K562 (cell line): ENCODE measurements at regions not wholly inside any gene's neighbourhood (a gene's known extent, or its start where the extent isn't known, plus 50 kb on each side); places are given as distances from the start of the nearest gene placed in this dataset.

ENCODE experiments used
- ATAC-seq: fragments of 200-7000 bp; cut with Tn5 transposase; 3 replicates; pipeline ENCODE4 v1.9.1; 2020; ENCODE audit warnings: moderate library complexity
- BruUV-seq: library from RNA; stranded (reverse); fragments of 400-500 nt; replicated peaks from 2 replicates; lab custom pipeline; 2021; lab: Mats Ljungman, UMichigan
- CTCF ChIA-PET: fragments of 300-600 bp; formaldehyde crosslinking; extraction: SDS; loops from one replicate; lab custom pipeline; 2021; ENCODE audit warnings: low intra/inter-chr PET ratio; lab: Yijun Ruan, JAX
- POLR2A ChIA-PET: fragments of 300-600, 350-650 bp; sonication (Branson Sonifier 250); formaldehyde crosslinking; extraction: SDS; loops from one replicate; lab custom pipeline; 2021; ENCODE audit warnings: antibody characterized with exemption, inconsistent platforms; lab: Yijun Ruan, JAX
- DNase-seq, 4 experiments: peaks; one replicate each; pipeline versions ENCODE4 v3.0.0 to v3.0.0-alpha.2; 2011 to 2018; ENCODE audit warnings: low spot score in 3 of 4, mixed read lengths in 3 of 4; ENCODE audit errors: extremely low read depth in 1 of 4
- FAIRE-seq: peaks from 2 replicates; lab custom pipeline; 2011; peaks lifted over from hg19 to GRCh38; lab: Jason Lieb, UNC
- H2AFZ ChIP-seq: 2 replicates; pipeline ENCODE4 v1.6.0; 2011; ENCODE audit warnings: low read depth, low read length, control low read depth, inconsistent platforms
- H3K27ac ChIP-seq: fragments of 200-600 bp; 3 replicates; pipeline ENCODE4 v1.8.0; 2011; ENCODE audit warnings: low read depth, mild to moderate bottlenecking, control low read depth, inconsistent platforms, low read length, moderate library complexity, mixed read lengths; ENCODE audit errors: extremely low read depth
- H3K27me3 ChIP-seq, 2 experiments: fragments of 300-600 bp in 1 of 2; 2 replicates in 1 of 2; 3 replicates in 1 of 2; pipeline versions ENCODE4 v1.6.0 to v1.8.0; 2011; ENCODE audit warnings: inconsistent platforms in 2 of 2, low read length in 2 of 2, mild to moderate bottlenecking in 1 of 2, mixed read lengths in 1 of 2, moderate library complexity in 1 of 2; ENCODE audit not compliant: control insufficient read depth in 2 of 2, insufficient read depth in 2 of 2
- H3K36me3 ChIP-seq: fragments of 300-600 bp; 3 replicates; pipeline ENCODE4 v1.8.0; 2011; ENCODE audit warnings: mild to moderate bottlenecking, low read length, inconsistent platforms; ENCODE audit not compliant: control insufficient read depth, insufficient read depth
- H3K4me1 ChIP-seq, 2 experiments: fragments of 200-600 bp in 1 of 2; replicated peaks in 1 of 2; 2 replicates in 1 of 2; 3 replicates in 1 of 2; pipeline versions ENCODE4 v1.5.1 to v1.8.0; 2011; ENCODE audit warnings: inconsistent platforms in 2 of 2, low read length in 2 of 2, mild to moderate bottlenecking in 1 of 2, mixed read lengths in 1 of 2, moderate library complexity in 1 of 2; ENCODE audit not compliant: control insufficient read depth in 2 of 2, insufficient read depth in 2 of 2
- H3K4me2 ChIP-seq: 2 replicates; pipeline ENCODE4 v1.6.1; 2011; ENCODE audit warnings: low read length, control low read depth, inconsistent platforms, mixed read lengths; ENCODE audit not compliant: insufficient read depth
- H3K4me3 ChIP-seq: fragments of 200-600 bp; sonication (generic), shearing (Covaris generic); 2 replicates; pipeline ENCODE4 v1.5.1; 2016; ENCODE audit warnings: control low read depth, inconsistent platforms
- H3K79me2 ChIP-seq: fragments of 200-600 bp; 3 replicates; pipeline ENCODE4 v1.8.0; 2011; ENCODE audit warnings: low read length, inconsistent platforms; ENCODE audit not compliant: control insufficient read depth, insufficient read depth
- H3K9ac ChIP-seq, 2 experiments: 2 replicates each; pipeline versions ENCODE4 v1.6.0 to v1.6.1; 2011; ENCODE audit warnings: low read depth in 2 of 2, low read length in 2 of 2, control low read depth in 1 of 2, inconsistent platforms in 1 of 2, mild to moderate bottlenecking in 1 of 2, mixed read lengths in 1 of 2; ENCODE audit not compliant: insufficient read depth in 1 of 2
- H3K9me1 ChIP-seq: one replicate; pipeline ENCODE4 v1.6.0; 2011; ENCODE audit warnings: inconsistent platforms, mild to moderate bottlenecking, low read length, moderate library complexity; ENCODE audit not compliant: control insufficient read depth, insufficient read depth
- H3K9me3 ChIP-seq: replicated peaks from 2 replicates; pipeline ENCODE4 v1.5.1; 2011; ENCODE audit warnings: low read depth, low read length, inconsistent platforms; ENCODE audit not compliant: control insufficient read depth, insufficient read depth
- H4K20me1 ChIP-seq: replicated peaks from 2 replicates; pipeline ENCODE4 v1.6.1; 2011; ENCODE audit warnings: low read length, inconsistent platforms, mixed read lengths; ENCODE audit not compliant: control insufficient read depth, insufficient read depth
- BHLHE40 ChIP-seq: IDR thresholded peaks from 2 replicates; pipeline ENCODE4 v1.6.1; 2011; ENCODE audit warnings: low read length, improper control_type of control experiment
- PRPF4 ChIP-seq: fragments of 200-400 bp; formaldehyde crosslinking; IDR thresholded peaks from one replicate; pipeline ENCODE4 v1.6.1; 2017; ENCODE audit warnings: low read length, low read depth, mild to moderate bottlenecking; ENCODE audit not compliant: insufficient read depth, poor library complexity, severe bottlenecking
- SMARCE1 ChIP-seq: fragments of 450-650 bp; IDR thresholded peaks from 2 replicates; pipeline ENCODE4 v1.7.1; 2016; ENCODE audit warnings: mild to moderate bottlenecking
- WHSC1 ChIP-seq: IDR thresholded peaks from one replicate; pipeline ENCODE4 v1.6.1; 2012; ENCODE audit warnings: low read length, control low read depth, inconsistent platforms
- ZNF324 ChIP-seq: fragments of 250-450 bp; sonication (Bioruptor Pico); IDR thresholded peaks from 2 replicates; pipeline ENCODE4 v1.4.0; 2020; ENCODE audit warnings: mild to moderate bottlenecking
- ZNF561 ChIP-seq: fragments of 450-650 bp; formaldehyde crosslinking; conservative IDR thresholded peaks from 2 replicates; pipeline ENCODE4 v1.4.0; 2020; ENCODE audit warnings: mild to moderate bottlenecking, moderate library complexity
- WGBS: fragments of 100-300 bp; shearing (Covaris generic); methylation state at CpG from one replicate; pipeline ENCODE4 v1.1.6; 2016; ENCODE audit warnings: low coverage, mixed read lengths; ENCODE audit not compliant: insufficient coverage; ENCODE audit errors: missing lambda C conversion rate; 5-methylcytosine and 5-hydroxymethylcytosine counted together
- in situ Hi-C: fragments of 300-500 bp; cut with MboI; formaldehyde crosslinking; loops from 4 replicates; pipeline ENCODE4 v1.15.0; 2018; ENCODE audit warnings: inconsistent platforms, mixed read lengths
- intact Hi-C: fragments of 100-400 bp; cut with micrococcal nuclease; formaldehyde crosslinking; loops from 2 replicates; pipeline ENCODE4 v1.14.2; 2022
- TF ChIP-seq, protein P1 (sequence below): fragments of 450-650 bp; IDR thresholded peaks from 2 replicates; pipeline ENCODE4 v1.6.1; 2016; ENCODE audit warnings: mild to moderate bottlenecking
- TF ChIP-seq, protein P2 (sequence below): fragments of 250-450 bp; sonication (Bioruptor Pico); IDR thresholded peaks from 2 replicates; pipeline ENCODE4 v1.5.0; 2021
- TF ChIP-seq, protein P3 (sequence below), 2 experiments: fragments of 450-650 bp; IDR thresholded peaks; 2 replicates each; pipeline ENCODE4 v1.6.1; 2016; ENCODE audit warnings: mild to moderate bottlenecking in 2 of 2, borderline replicate concordance in 1 of 2, low read depth in 1 of 2, moderate library complexity in 1 of 2

DNA sequence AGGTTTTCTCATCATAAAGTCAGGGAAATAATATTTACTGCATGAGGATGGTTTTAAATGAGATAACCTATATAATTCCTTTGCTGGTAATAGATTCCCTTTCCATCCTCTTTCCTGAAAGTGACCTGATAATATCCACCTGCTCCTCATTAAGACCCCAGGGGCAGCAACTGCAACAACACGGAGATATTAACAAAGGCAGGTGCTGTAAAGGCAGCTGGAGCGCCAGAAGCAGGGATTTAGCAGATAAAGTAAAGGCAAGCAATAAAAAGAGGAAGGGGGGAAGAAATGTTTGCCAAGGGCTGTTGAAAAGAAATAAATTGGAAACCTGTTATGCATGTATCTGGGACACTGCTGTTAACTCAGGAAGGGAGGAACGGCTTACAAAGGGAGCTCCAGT lies 472.6 kb upstream of the KLHL29 start:
- Histone ChIP-seq H3K36me3 (no peaks in the 10 kb centered on the region), H3K4me1 (no peaks in the 10 kb centered on the region), H4K20me1 (no peaks in the 10 kb centered on the region), H3K27me3 (no peaks in the 10 kb centered on the region), H3K79me2 (no peaks in the 10 kb centered on the region), H3K9me1 (no peaks in the 10 kb centered on the region), H3K9me3 (no peaks in the 10 kb centered on the region), H3K9ac (no peak overlapping the region), H2AFZ (no peak overlapping the region), H3K27ac (no peak overlapping the region), H3K4me2 (no peak overlapping the region), H3K4me3 (no peak overlapping the region)
- no peak for DNase-seq
- ATAC-seq = no peak
- WGBS = 0% methylated on average over 2 of the region's 3 CpGs
- intact Hi-C loops (no loop called here), in situ Hi-C loops (no loop called here)
- no TSS peak for BruUV-seq
- CTCF ChIA-PET = no interaction called here
- POLR2A ChIA-PET = no interaction called here
- FAIRE-seq = no peak
- TF ChIP-seq PRPF4 (no peak), ZNF324 (CRISPR knock-in tag) (no peak), SMARCE1 (no peak), ZNF561 (CRISPR knock-in tag) (no peak), WHSC1 (no peak), BHLHE40 (no peak)
- TF ChIP-seq, protein P1, sequence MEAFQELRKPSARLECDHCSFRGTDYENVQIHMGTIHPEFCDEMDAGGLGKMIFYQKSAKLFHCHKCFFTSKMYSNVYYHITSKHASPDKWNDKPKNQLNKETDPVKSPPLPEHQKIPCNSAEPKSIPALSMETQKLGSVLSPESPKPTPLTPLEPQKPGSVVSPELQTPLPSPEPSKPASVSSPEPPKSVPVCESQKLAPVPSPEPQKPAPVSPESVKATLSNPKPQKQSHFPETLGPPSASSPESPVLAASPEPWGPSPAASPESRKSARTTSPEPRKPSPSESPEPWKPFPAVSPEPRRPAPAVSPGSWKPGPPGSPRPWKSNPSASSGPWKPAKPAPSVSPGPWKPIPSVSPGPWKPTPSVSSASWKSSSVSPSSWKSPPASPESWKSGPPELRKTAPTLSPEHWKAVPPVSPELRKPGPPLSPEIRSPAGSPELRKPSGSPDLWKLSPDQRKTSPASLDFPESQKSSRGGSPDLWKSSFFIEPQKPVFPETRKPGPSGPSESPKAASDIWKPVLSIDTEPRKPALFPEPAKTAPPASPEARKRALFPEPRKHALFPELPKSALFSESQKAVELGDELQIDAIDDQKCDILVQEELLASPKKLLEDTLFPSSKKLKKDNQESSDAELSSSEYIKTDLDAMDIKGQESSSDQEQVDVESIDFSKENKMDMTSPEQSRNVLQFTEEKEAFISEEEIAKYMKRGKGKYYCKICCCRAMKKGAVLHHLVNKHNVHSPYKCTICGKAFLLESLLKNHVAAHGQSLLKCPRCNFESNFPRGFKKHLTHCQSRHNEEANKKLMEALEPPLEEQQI = no peak
- TF ChIP-seq, protein P2, sequence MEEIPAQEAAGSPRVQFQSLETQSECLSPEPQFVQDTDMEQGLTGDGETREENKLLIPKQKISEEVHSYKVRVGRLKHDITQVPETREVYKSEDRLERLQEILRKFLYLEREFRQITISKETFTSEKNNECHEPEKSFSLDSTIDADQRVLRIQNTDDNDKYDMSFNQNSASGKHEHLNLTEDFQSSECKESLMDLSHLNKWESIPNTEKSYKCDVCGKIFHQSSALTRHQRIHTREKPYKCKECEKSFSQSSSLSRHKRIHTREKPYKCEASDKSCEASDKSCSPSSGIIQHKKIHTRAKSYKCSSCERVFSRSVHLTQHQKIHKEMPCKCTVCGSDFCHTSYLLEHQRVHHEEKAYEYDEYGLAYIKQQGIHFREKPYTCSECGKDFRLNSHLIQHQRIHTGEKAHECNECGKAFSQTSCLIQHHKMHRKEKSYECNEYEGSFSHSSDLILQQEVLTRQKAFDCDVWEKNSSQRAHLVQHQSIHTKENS = no peak
- TF ChIP-seq, protein P3, sequence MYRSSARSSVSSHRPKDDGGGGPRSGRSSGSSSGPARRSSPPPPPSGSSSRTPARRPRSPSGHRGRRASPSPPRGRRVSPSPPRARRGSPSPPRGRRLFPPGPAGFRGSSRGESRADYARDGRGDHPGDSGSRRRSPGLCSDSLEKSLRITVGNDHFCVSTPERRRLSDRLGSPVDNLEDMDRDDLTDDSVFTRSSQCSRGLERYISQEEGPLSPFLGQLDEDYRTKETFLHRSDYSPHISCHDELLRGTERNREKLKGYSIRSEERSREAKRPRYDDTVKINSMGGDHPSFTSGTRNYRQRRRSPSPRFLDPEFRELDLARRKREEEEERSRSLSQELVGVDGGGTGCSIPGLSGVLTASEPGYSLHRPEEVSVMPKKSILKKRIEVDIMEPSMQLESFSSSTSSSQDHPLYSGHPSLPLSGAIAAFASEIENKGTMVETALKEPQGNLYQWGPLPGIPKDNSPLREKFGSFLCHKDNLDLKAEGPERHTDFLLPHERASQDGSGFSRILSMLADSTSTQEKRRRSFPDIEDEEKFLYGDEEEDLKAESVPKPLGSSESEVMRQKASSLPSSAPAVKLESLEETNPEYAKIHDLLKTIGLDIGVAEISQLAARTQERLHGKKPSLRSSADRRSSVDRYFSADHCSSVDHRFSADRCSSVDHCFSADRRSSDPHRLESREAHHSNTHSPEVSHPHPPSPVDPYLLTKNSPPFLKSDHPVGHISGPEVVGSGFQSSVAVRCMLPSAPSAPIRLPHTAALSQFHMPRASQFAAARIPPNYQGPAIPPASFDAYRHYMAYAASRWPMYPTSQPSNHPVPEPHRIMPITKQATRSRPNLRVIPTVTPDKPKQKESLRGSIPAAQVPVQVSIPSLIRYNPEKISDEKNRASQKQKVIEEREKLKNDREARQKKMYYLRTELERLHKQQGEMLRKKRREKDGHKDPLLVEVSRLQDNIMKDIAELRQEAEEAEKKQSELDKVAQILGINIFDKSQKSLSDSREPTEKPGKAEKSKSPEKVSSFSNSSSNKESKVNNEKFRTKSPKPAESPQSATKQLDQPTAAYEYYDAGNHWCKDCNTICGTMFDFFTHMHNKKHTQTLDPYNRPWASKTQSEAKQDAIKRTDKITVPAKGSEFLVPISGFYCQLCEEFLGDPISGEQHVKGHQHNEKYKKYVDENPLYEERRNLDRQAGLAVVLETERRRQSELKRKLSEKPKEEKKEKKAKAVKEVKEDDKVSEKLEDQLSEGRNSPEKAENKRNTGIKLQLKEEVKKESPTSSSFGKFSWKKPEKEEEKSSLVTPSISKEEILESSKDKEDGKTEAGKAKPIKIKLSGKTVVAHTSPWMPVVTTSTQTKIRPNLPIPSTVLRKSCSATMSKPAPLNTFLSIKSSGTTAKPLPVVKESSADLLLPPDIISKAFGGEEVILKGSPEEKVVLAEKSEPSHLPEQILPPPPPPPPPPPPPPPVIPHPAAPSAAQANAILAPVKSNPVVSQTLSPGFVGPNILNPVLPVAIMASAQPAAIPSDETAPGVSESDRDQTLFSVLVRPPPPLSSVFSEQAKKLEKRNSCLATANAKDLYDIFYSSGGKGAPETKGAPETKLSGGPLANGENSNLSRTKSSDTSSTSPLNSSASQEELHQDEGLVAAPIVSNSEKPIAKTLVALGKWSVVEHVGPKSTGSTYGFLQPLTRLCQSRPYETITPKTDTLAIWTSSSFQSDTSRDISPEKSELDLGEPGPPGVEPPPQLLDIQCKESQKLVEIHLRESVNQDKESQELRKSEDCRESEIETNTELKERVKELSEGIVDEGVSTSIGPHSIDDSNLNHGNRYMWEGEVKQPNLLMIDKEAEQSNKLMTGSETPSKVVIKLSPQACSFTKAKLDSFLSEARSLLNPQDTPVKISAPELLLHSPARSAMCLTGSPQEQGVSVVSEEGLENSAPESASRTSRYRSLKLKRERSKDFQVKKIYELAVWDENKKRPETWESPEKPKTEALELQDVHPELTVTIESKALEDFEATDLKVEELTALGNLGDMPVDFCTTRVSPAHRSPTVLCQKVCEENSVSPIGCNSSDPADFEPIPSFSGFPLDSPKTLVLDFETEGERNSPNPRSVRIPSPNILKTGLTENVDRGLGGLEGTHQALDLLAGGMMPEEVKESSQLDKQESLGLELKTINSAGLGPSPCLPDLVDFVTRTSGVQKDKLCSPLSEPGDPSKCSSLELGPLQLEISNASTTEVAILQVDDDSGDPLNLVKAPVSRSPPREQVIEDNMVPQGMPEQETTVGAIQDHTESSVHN (IDR thresholded peaks at IDR 0.05; ENCODE audit: borderline replicate concordance in 1 of 2, low read depth in 1 of 2) = no peak
